ENCODE measurements at regions not wholly inside any gene's neighbourhood (a gene's known extent, or its start where the extent isn't known, plus 50 kb on each side); places are given as distances from the start of the nearest gene placed in this dataset.
"Not testable (repeated sequence)": the region's sequence is repeated elsewhere in the genome, so short reads cannot be mapped to it uniquely, and the experiment has no call there.

- no peak for DNase-seq (ENCODE audit: low spot score)
Observed at GRCh38 chr7:82624965-82625364, 181.4 kb upstream of the CACNA2D1 start.

DNA sequence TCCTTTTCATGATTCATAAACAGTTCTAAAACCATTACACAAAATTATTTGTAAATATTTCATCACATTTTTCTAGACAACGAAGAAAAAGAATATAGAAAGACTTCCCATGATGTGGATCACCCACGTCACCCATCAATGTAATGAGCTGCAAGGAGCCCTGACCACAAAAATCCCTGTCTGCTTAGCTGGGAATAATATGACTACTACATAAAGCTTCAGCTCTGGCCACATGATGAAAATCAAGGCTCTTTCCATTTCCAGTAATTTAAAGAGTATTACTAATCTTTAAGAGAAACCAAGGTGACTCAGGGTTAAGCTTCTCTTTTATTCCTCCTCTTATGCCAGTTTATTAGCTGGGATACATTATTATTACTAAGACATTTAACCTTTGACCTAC, 180.8 kb upstream of the CACNA2D1 start:
- no peak for DNase-seq (ENCODE audit: low spot score)

DNA sequence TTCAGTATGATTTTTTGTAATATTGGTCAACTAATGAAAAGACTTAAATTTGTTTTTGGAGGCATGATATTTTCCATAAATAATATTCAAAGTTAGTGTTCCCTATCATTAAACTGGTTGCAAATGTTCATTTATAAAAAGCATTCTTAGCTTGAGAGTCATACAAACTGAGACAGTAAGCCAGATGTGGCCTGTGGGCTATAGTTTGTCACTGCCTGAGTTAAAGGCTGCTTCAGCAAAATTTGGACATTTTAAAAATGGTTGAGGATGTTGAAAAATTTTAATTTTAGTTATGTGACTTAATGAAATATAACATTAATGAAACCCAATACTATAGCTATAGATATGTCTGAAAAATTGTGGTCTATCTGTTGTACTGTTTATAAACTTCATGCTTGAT, 180.2 kb upstream of the CACNA2D1 start:
- no peak for DNase-seq (ENCODE audit: low spot score)

DNA sequence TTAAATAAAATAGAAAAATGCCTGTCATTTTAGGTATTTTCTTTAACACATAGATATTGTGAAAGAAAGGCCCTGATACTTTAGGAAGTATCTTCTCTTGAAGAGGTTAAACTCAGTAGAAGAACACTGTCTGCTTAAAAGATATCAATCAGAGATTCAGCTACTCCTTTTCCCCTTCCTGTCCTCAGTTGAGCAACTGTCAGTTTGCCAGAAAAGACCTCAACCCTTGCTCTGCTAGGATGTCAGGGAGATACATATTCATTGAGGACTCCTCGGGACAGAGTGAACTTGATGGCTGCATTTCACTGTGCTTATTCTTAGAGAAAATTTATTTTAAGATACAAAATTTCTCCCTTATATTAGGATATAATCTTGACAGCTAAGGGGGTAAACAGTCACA, 173.6 kb upstream of the CACNA2D1 start:
- DNase-seq (ENCODE audit: low spot score): no peak

GRCh38 chr7:82616059-82616728, 172.6 kb upstream of the CACNA2D1 start:
- DNase-seq (ENCODE audit: low spot score): no peak

DNA sequence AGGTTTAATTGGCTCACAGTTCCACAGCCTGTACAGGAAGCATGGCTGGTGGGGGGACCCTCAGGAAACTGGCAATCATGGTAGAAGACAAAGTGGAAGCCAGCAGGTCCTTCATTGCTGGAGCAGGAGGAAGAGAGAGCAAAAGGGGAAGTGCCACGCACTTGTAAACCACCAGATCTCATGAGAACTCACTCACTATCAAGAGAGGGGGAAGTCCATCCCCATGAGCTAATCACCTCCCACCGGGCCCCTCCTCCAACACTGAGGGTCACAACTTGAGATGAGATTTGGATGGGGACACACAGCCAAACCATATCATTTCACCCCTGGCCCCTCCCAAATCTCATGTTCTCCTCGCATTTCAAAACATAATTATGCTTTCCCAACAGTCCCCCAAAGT, 171.9 kb upstream of the CACNA2D1 start:
- no peak for DNase-seq (ENCODE audit: low spot score)

DNA sequence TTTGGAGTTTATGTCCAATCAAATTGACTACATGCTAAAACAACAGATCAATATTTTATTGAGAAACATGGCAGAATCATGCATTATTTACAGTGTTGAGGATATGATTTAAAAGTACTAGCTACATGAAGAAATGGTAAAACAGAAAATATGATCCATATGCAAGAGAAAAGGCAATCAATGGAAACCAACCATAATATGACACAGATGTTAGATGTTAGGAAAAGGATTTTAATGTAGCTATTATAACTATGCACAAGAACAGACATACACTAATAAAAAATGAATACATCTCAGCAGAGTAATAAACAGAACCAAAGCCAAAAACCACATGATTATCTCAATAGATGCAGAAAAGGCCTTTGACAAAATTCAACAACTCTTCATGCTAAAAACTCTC, 166.2 kb upstream of the CACNA2D1 start:
- no peak for DNase-seq (ENCODE audit: low spot score)

DNA sequence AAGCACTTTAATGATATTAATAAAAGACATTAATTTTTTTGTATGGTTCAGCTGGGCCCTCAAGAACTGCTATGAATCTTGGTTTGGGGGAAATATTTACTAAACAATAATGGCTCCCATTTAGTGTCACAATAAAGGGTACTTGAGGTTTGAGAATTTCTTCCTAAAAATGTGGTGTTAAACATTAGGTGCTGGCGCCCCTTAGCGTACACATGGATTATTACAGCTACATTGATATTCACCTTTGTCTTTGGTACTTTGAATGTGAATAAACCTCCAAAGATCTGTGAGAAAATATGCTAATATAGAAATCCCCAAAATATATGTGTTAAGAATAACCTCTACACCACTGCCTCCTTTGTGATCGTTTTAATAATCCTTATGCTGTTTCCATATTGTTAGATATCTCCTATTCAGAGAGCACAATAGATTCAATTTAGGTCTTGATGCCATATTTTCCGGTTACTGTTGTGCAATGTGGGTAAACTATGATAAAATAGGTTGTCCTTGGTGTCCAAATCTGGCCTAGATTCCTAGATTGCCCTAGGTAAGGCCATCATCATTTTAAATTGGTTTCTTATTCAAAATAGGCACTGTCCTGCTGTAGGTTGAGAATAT, 161.8 kb upstream of the CACNA2D1 start:
- DNase-seq (ENCODE audit: low spot score): peak; percentile 3

DNA sequence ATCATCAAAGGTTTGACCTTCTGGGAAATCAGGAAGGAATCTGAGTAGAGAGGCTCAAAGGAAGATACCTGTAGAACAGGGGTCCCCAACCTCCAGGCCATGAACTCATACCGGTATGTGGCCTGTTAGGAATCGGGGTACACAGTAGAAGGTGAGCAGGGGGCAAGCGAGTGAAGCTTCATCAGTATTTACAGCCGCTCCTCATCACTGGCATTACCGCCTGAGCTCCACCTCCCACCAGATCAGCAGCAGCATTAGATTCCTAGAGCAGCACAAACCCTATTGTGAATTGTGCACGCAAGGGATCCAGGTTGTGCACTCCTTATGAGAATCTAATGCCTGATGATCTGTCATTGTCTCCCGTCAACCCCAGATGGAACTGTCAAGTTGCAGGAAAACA, 158.5 kb upstream of the CACNA2D1 start:
- no peak for DNase-seq (ENCODE audit: low spot score)

DNA sequence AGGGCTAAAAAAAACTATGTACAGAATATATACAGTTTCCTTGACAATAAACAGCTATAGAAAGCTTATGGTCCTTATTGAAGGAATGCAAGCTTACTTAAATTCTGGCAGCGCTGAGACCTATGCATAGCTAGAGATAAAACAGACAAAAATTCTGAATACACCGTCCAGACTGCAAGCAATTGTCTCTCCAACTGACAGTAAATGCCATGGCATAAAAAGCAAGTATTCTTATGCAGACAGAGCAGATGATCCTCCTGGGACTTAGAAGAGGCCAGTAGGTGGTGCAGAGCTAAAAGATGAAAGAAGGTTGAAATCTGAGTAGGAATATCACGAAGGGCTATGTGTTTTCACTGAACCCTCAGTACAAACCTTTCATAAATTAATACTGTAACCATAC, 157.0 kb upstream of the CACNA2D1 start:
- no peak for DNase-seq (ENCODE audit: low spot score)

GRCh38 chr7:82599895-82600294, 156.3 kb upstream of the CACNA2D1 start:
- no peak for DNase-seq (ENCODE audit: low spot score)

DNA sequence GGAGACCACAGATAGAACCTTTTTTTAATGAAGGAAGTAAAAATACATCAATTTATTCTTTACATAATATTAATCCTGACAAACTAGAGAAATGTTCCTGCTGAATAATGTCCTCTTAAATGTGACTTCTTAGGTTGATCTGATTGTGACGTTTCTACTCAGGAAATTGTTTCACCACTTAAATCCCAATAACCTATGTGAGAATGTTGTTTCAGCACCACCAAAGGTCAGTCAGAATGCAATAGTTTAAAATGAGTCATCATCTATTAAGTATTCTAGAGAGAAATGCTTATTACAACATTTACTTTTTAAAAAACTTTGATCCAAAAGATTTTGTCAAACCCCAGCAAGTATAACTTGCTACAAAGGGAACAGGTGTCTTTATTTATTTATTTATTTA, 155.4 kb upstream of the CACNA2D1 start:
- DNase-seq (ENCODE audit: low spot score): no peak

- not testable (repeated sequence) for DNase-seq (ENCODE audit: low spot score)
Observed at GRCh38 chr7:82595795-82596194, 152.2 kb upstream of the CACNA2D1 start.

- DNase-seq (ENCODE audit: low spot score): no peak
Observed at GRCh38 chr7:82595176-82595575, 151.6 kb upstream of the CACNA2D1 start.

DNA sequence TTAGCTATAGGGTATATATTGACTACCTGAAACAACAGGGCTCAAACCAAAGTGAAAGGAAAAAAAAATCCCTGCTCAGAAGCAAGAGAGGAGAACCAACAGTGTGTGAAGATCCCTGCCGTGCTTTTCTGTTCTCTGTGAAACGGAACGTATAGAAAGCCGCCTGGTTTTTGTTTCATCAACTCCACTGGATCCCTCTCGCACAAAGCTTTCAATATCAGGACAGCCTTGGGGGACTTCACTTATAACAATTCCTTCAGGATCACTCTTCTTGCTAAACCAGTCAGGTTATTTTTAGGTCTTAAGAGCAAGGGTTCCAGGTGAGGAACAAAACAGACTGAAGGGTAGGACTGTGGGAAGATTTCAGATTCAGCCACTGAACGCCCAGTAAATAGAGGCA, 151.1 kb upstream of the CACNA2D1 start:
- no peak for DNase-seq (ENCODE audit: low spot score)

DNA sequence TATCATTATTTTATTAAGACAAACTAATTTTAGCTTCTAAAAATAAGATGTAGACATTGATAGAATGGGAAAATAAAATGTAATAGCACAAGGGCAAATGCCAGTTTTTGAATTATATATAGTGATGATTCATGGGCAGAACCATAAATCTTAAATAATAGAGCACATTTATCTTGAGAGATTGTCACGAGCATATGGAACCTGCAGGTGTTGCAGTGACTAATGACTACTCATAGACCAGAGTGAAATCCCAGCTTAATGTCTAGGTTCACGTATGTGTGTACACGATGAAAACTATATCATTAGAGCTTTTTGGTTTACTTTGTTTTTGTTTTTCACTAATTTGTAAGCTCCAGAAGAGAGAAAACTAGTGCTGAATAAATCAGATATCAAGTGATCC, 150.2 kb upstream of the CACNA2D1 start:
- no peak for DNase-seq (ENCODE audit: low spot score)

DNA sequence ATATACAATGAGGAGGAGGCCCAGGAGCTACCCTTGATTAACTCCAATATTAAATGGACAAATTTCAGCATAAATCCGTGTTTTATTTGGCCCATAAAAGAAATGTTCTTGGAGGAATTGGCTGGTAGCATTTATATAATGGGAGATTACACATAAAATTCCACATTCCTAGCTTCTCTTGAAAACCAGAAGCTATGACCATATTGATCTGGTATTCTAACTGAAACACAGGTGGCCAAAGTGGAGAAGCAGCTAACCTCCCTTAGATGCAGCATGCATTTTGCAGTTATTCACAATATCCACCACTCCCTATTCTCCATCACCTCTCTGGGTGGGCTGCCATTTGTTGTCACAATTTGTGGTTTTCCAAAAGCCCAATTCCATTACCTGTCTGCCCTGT, 148.8 kb upstream of the CACNA2D1 start:
- no peak for DNase-seq (ENCODE audit: low spot score)

DNA sequence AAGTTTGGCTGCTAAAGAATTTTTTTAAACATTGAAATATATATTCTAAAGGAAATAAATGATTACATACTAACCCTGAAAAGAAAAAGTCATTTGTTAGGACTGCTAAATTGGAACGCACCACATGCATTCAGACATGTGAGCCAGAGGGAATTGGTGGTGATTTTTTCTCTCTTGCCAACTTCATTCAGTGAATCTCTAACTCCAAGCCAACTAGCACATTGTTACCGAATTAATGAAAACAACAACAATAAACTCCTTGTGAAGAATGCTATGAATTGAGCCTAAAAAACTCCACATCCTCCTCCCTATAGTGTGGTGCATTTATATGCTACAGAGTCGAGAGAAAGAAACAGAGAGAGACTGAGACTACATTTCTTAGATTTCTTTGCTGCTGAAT, 135.5 kb upstream of the CACNA2D1 start:
- DNase-seq (ENCODE audit: low spot score): no peak

DNA sequence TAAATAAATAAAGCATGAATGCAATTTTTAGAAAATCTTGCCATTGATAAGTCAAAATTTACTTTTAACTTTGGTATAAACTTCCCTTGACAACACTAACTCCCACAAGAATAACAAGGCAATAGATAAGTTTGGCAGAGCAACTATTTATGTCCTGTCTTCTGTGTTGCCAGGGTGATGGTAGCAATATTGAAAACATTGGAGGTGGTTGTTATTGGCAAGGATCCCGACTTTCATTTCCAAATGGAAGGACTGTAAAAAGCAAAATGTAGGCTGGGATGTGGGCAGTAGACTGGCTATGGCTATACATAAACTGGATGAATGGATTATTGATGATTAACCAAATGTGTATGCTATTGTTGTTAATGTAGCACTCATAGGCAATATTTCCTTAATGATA, 134.9 kb upstream of the CACNA2D1 start:
- no peak for DNase-seq (ENCODE audit: low spot score)

DNA sequence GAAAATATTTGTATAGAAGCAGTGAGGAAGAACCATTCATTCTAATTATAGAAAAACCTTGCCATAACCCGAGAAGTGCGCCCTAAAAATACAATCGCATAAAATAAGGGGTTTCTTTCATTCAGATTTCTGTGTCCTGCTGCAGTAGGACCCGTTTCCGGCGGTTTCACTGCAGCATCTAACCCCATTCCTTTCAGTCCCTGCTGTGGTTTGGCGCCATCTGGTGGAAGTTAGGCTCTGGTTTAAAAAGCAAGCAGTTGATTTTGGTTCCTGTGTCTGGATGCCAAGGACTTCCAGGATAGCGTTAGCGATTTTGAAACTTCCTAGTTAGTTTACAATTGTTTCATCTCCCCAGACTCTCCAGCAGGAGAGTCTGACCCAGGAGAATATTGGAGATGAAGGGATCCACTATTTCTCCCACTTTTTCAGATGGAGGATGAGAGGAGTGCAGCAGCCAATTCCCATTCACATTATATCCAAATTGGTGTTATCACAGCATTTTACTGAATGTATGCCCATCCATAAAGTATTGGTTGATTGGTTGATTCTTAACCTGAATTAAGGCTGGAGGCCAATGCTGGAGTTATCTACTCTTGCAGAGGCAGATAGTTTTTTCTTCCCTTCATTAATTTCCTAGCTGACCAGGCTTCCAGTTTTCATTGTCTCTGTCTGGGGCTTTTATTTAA, 128.8 kb upstream of the CACNA2D1 start:
- DNase-seq (ENCODE audit: low spot score): peak; percentile 72

GRCh38 chr7:82571047-82571446, 127.5 kb upstream of the CACNA2D1 start:
- not testable (repeated sequence) for DNase-seq (ENCODE audit: low spot score)

DNA sequence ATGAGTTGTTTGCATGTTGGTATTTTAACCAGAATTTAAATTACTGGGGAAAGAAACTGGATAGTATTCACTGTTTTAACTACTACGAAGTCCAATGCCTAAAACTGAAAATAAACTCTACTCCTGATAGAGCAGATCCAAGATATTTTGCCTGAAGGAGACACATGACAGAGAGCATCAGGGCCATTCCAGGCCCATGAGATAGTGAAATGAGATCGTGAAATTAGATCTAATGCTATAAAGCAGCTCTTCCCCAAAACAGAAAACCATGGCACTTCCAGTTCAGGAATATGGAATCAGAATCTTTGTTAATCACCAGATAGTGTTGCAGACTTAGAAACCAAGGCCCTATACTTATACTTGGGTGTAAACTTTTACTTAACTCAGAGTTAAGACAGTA, 124.3 kb upstream of the CACNA2D1 start:
- no peak for DNase-seq (ENCODE audit: low spot score)

DNA sequence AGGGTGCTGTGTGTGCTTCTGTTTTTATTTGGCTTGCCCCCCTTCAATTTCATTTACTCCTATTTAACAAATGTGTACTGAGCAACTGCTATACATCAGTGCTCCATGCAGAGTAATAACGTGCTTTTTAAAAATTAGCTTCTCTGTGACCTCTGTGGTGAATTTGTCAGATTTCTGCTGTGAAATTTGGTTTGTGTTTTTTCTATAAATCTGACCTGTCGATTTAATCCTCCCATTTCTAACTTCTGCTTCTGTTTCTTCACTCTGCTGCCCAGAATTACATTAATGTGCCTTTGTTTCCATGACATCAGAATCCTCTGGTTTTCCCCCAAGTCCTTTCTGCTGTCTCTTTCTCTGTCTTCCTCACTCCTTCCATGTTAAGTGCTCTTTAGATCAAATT, 123.8 kb upstream of the CACNA2D1 start:
- no peak for DNase-seq (ENCODE audit: low spot score)

- DNase-seq (ENCODE audit: low spot score): no peak
Observed at GRCh38 chr7:82566752-82567151, 123.2 kb upstream of the CACNA2D1 start.
